Natural killer cell treated with Interleukin-12 subunit alpha and Interleukin-12 subunit beta and Interleukin-15 and Interleukin-18, amount 100 ng/mL, for 72 hours (primary cell): ENCODE measurements at regions not wholly inside any gene's neighbourhood (a gene's known extent, or its start where the extent isn't known, plus 50 kb on each side); places are given as distances from the start of the nearest gene placed in this dataset.

Source experiments
- ATAC-seq, 2 donors: fragments of 150-1000 bp; cut with Tn5 transposase in 1 of 2; sonication (Bioruptor Pico), chemical (Tn5 transposase) in 1 of 2; 2 replicates each; pipeline ENCODE4 v1.10.0; 2021
- DNase-seq: peaks from one replicate; pipeline ENCODE4 v3.0.0; 2022; ENCODE audit warnings: low spot score
- H3K27ac Mint-ChIP-seq, 2 donors: 1 replicate in 1 of 2; 2 replicates in 1 of 2; pipeline ENCODE4 v1.8.0; 2022; ENCODE audit warnings: mixed read lengths in 2 of 2, mild to moderate bottlenecking in 1 of 2, moderate library complexity in 1 of 2
- H3K27me3 Mint-ChIP-seq, 2 donors: 1 replicate in 1 of 2; 2 replicates in 1 of 2; pipeline ENCODE4 v1.8.0; 2022; ENCODE audit warnings: mixed read lengths in 2 of 2
- H3K36me3 Mint-ChIP-seq: one replicate; pipeline ENCODE4 v1.8.0; 2022; ENCODE audit warnings: mixed read lengths
- H3K4me1 Mint-ChIP-seq, 2 donors: 1 replicate in 1 of 2; 2 replicates in 1 of 2; pipeline ENCODE4 v1.8.0; 2022; ENCODE audit warnings: low read depth in 2 of 2, mixed read lengths in 2 of 2, mild to moderate bottlenecking in 1 of 2
- H3K4me3 Mint-ChIP-seq: one replicate; pipeline ENCODE4 v1.8.0; 2022; ENCODE audit warnings: mixed read lengths
- H3K9me3 Mint-ChIP-seq: 2 replicates; pipeline ENCODE4 v1.8.0; 2022; ENCODE audit warnings: mixed read lengths

- Mint-ChIP-seq H3K4me3 (no peak overlapping the region), H3K4me1 (no peaks in the 10 kb centered on the region), H3K27ac (no peak overlapping the region), H3K36me3 (no peaks in the 10 kb centered on the region), H3K27me3 (peaks cover 0 to 23% of the 10 kb centered on the region in 2 donors), H3K9me3 (no peaks in the 10 kb centered on the region)
- ATAC-seq (no peak), DNase-seq (no peak)
These were observed 141.6 kb downstream of the FBXO8 start for GRCh38 chr4:174141876-174142275.

GRCh38 chr4:174138616-174139015, 144.9 kb downstream of the FBXO8 start:
- Mint-ChIP-seq H3K36me3 (no peaks in the 10 kb centered on the region), H3K9me3 (no peaks in the 10 kb centered on the region), H3K4me1 (no peaks in the 10 kb centered on the region), H3K27me3 (peaks cover 4 to 14% of the 10 kb centered on the region in 2 donors), H3K4me3 (no peak overlapping the region), H3K27ac (no peak overlapping the region)
- no peak for DNase-seq
- no peak for ATAC-seq

- no peaks in the 10 kb centered on the region for H3K4me1 Mint-ChIP-seq
- no peaks in the 10 kb centered on the region for H3K36me3 Mint-ChIP-seq
- H3K27me3 Mint-ChIP-seq: peaks cover 4 to 14% of the 10 kb centered on the region in 2 donors
- DNase-seq (no peak), ATAC-seq (no peak)
- no peaks in the 10 kb centered on the region for H3K9me3 Mint-ChIP-seq
- H3K27ac Mint-ChIP-seq: no peak overlapping the region
- no peak overlapping the region for H3K4me3 Mint-ChIP-seq
These were observed 145.8 kb downstream of the FBXO8 start for GRCh38 chr4:174137698-174138097.

GRCh38 chr4:174135936-174136406, 147.5 kb downstream of the FBXO8 start:
- Mint-ChIP-seq H3K27ac (no peak overlapping the region), H3K9me3 (no peaks in the 10 kb centered on the region), H3K36me3 (no peaks in the 10 kb centered on the region), H3K4me3 (no peak overlapping the region), H3K27me3 (peaks cover 4 to 14% of the 10 kb centered on the region in 2 donors), H3K4me1 (no peaks in the 10 kb centered on the region)
- DNase-seq (no peak), ATAC-seq (no peak)

- no peaks in the 10 kb centered on the region for H3K4me1 Mint-ChIP-seq
- H3K9me3 Mint-ChIP-seq: no peaks in the 10 kb centered on the region
- H3K36me3 Mint-ChIP-seq: no peaks in the 10 kb centered on the region
- DNase-seq (no peak), ATAC-seq (no peak)
- H3K27me3 Mint-ChIP-seq: peaks cover 4 to 14% of the 10 kb centered on the region in 2 donors
- no peak overlapping the region for H3K4me3 Mint-ChIP-seq
- no peak overlapping the region for H3K27ac Mint-ChIP-seq
These were observed 147.9 kb downstream of the FBXO8 start for GRCh38 chr4:174135530-174135929.

GRCh38 chr4:174134361-174134760, 149.1 kb downstream of the FBXO8 start:
- DNase-seq (no peak), ATAC-seq (no peak)
- Mint-ChIP-seq H3K9me3 (no peaks in the 10 kb centered on the region), H3K27ac (no peak overlapping the region), H3K36me3 (no peaks in the 10 kb centered on the region), H3K4me3 (no peak overlapping the region), H3K27me3 (peaks cover 4 to 15% of the 10 kb centered on the region in 2 donors), H3K4me1 (no peaks in the 10 kb centered on the region)

- DNase-seq (no peak), ATAC-seq (no peak)
- Mint-ChIP-seq H3K4me3 (no peak overlapping the region), H3K9me3 (no peaks in the 10 kb centered on the region), H3K27ac (no peak overlapping the region), H3K36me3 (no peaks in the 10 kb centered on the region), H3K4me1 (no peaks in the 10 kb centered on the region), H3K27me3 (peaks cover 4 to 15% of the 10 kb centered on the region in 2 donors)
These were observed 149.9 kb downstream of the FBXO8 start for GRCh38 chr4:174133551-174133950.

- no peak overlapping the region for H3K27ac Mint-ChIP-seq
- H3K4me1 Mint-ChIP-seq: no peaks in the 10 kb centered on the region
- DNase-seq (no peak), ATAC-seq (no peak)
- H3K27me3 Mint-ChIP-seq: peaks cover 4 to 14% of the 10 kb centered on the region in 2 donors
- H3K36me3 Mint-ChIP-seq: no peaks in the 10 kb centered on the region
- H3K4me3 Mint-ChIP-seq: no peak overlapping the region
- no peaks in the 10 kb centered on the region for H3K9me3 Mint-ChIP-seq
These were observed 151.6 kb downstream of the FBXO8 start for GRCh38 chr4:174131901-174132300.

- Mint-ChIP-seq H3K4me1 (no peaks in the 10 kb centered on the region), H3K27ac (no peak overlapping the region), H3K27me3 (peaks cover 24 to 46% of the 10 kb centered on the region in 2 donors), H3K9me3 (no peaks in the 10 kb centered on the region), H3K4me3 (no peak overlapping the region), H3K36me3 (no peaks in the 10 kb centered on the region)
- DNase-seq (no peak), ATAC-seq (no peak)
These were observed 160.8 kb downstream of the FBXO8 start for GRCh38 chr4:174122705-174123104.

GRCh38 chr4:174120446-174121295, 162.8 kb downstream of the FBXO8 start:
- no peaks in the 10 kb centered on the region for H3K36me3 Mint-ChIP-seq
- ATAC-seq (no peak), DNase-seq (no peak)
- H3K27me3 Mint-ChIP-seq: peaks cover 29 to 59% of the 10 kb centered on the region in 2 donors
- no peaks in the 10 kb centered on the region for H3K4me1 Mint-ChIP-seq
- H3K9me3 Mint-ChIP-seq: no peaks in the 10 kb centered on the region
- H3K27ac Mint-ChIP-seq: no peak overlapping the region
- no peak overlapping the region for H3K4me3 Mint-ChIP-seq

- no peaks in the 10 kb centered on the region for H3K4me1 Mint-ChIP-seq
- DNase-seq (no peak), ATAC-seq (no peak)
- H3K9me3 Mint-ChIP-seq: no peaks in the 10 kb centered on the region
- no peaks in the 10 kb centered on the region for H3K36me3 Mint-ChIP-seq
- peaks cover 28 to 52% of the 10 kb centered on the region in 2 donors for H3K27me3 Mint-ChIP-seq
- H3K4me3 Mint-ChIP-seq: no peak overlapping the region
- no peak overlapping the region for H3K27ac Mint-ChIP-seq
These were observed 163.6 kb downstream of the FBXO8 start for GRCh38 chr4:174119830-174120229.

GRCh38 chr4:174119051-174119450, 164.4 kb downstream of the FBXO8 start:
- ATAC-seq: no peak
- DNase-seq: no peak
- H3K36me3 Mint-ChIP-seq: no peaks in the 10 kb centered on the region
- no peak overlapping the region for H3K27ac Mint-ChIP-seq
- H3K9me3 Mint-ChIP-seq: no peaks in the 10 kb centered on the region
- H3K4me3 Mint-ChIP-seq: no peak overlapping the region
- no peaks in the 10 kb centered on the region for H3K4me1 Mint-ChIP-seq
- H3K27me3 Mint-ChIP-seq: peaks cover 27 to 48% of the 10 kb centered on the region in 2 donors

- Mint-ChIP-seq H3K27me3 (peaks cover 27 to 48% of the 10 kb centered on the region in 2 donors), H3K4me1 (no peaks in the 10 kb centered on the region)
- no peak for ATAC-seq
These were observed 165.3 kb downstream of the FBXO8 start for GRCh38 chr4:174118171-174118570.

GRCh38 chr4:174117445-174117844, 166.0 kb downstream of the FBXO8 start:
- no peak for ATAC-seq

More at GRCh38 chr4:174118171-174118570, 165.3 kb downstream of the FBXO8 start:
- no peaks in the 10 kb centered on the region for H3K9me3 Mint-ChIP-seq
- H3K36me3 Mint-ChIP-seq: no peaks in the 10 kb centered on the region
- no peak overlapping the region for H3K27ac Mint-ChIP-seq
- H3K4me3 Mint-ChIP-seq: no peak overlapping the region
- no peak for DNase-seq

More at GRCh38 chr4:174117445-174117844, 166.0 kb downstream of the FBXO8 start:
- H3K9me3 Mint-ChIP-seq: no peaks in the 10 kb centered on the region
- H3K27ac Mint-ChIP-seq: no peak overlapping the region
- H3K27me3 Mint-ChIP-seq: peaks cover 25 to 41% of the 10 kb centered on the region in 2 donors
- H3K4me3 Mint-ChIP-seq: no peak overlapping the region
- H3K4me1 Mint-ChIP-seq: no peaks in the 10 kb centered on the region
- H3K36me3 Mint-ChIP-seq: no peaks in the 10 kb centered on the region
- DNase-seq: no peak
